ENCODE measurements at regions not wholly inside any gene's neighbourhood (a gene's known extent, or its start where the extent isn't known, plus 50 kb on each side); places are given as distances from the start of the nearest gene placed in this dataset.
"Not testable (repeated sequence)": the region's sequence is repeated elsewhere in the genome, so short reads cannot be mapped to it uniquely, and the experiment has no call there.

DNA sequence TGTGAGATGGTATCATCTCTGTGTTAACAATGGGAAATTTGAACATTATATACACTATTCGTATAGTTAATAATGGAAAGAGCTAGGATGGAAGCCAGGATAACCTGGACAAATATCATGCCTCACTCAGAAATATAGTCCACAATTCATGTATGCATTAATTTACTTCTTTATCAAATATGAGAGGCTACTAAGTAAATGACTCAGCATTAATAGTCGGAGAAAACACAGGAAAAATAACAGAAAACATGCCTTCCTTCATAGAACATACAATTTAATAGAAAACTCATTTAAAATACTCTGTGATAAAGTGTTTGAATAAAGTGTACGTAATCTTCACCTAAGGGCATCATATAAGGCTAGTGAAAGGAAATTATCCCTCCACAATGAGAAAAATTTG is 383.4 kb upstream of the SLITRK5 start:
- intact Hi-C loops (cut with DNase I), result no loop called here
- no peak for DNase-seq

GRCh38 chr13:87295636-87296035 is 375.5 kb upstream of the SLITRK5 start:
- DNase-seq, result no peak
- intact Hi-C loops (cut with DNase I), result no loop called here

DNA sequence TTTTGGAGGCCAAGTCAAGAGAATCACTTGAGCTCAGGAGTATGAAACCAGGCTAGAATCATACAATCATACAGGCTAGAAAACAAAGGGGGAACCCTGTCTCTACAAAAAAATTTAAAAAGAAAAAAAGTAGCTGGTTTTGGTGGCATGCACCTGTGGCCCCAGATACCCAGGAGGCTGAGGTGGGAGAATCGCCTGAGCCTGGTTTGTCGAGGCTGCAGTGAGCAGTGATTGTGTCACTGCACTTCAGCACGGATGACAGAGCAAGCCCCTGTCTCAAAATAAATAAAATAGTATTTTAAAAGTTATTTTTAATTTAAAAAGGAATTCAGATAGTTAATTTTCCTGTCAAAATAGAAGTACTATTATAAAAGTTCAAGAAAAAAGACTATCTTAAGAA is 369.1 kb upstream of the SLITRK5 start:
- peak in 2 of 10 donors; percentile 54 to 59 for DNase-seq
- intact Hi-C loops (cut with DNase I), result no loop called here

DNA sequence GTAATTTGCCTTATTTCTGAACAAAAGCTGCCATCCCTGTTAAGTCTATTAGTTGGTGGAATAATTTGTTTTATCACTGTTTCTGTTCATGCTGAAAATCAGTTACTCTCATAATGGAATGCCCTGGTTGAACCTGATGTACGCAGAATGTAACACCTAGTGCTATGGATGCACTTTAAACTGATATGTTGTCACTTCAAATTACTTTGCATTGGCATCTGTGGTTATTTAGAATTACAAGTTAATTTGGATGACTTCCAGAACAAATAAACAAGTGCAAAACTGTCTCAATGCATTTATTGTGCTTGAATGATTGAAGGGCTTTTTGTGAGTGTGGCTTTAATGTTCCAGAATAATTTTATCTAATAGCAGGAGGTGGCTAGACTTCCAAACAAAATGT is 368.2 kb upstream of the SLITRK5 start:
- no peak for DNase-seq
- intact Hi-C loops (cut with DNase I), result no loop called here

DNA sequence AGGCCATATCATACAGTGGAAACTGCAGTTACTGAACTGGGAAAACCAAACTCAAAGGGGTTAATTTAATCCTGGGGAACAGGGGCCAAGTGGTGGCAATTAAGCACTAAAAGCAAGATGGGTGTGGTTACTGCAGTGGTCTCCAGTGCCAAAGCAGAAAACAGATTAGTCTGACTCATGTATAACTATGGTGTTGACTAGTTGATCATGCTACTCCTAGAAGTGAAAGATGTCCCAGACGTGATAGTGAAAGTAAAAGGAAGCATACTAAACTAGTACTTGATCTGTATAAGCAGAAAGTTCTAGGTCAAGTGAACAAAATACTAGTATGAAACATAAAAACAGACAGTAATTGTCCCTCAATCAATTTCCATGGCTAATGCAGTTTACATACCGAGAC is 360.0 kb upstream of the SLITRK5 start:
- no peak for DNase-seq
- intact Hi-C loops (cut with DNase I), result no loop called here

GRCh38 chr13:87314822-87315221 is 356.3 kb upstream of the SLITRK5 start:
- intact Hi-C loops (cut with DNase I), result no loop called here
- DNase-seq, result no peak

DNA sequence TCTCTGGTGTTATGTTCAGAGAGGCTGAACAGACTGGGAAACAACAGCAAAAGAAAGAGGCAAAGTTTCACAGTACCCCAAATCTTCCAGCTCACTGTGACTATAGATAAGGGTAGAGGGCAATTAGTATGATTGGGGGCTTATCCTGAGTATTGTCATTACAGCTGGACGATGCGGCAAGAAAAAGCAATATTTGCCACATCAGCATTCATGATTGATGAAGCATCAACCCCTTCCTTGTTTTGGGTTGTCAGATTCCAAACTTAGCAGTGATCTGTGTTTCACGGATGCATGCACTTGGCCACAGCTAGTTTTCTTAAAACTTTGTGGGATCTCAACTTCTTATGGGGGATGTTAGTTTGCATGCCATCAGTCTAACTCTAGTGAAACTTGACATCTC is 348.8 kb upstream of the SLITRK5 start:
- no peak for DNase-seq
- intact Hi-C loops (cut with DNase I), result no loop called here

DNA sequence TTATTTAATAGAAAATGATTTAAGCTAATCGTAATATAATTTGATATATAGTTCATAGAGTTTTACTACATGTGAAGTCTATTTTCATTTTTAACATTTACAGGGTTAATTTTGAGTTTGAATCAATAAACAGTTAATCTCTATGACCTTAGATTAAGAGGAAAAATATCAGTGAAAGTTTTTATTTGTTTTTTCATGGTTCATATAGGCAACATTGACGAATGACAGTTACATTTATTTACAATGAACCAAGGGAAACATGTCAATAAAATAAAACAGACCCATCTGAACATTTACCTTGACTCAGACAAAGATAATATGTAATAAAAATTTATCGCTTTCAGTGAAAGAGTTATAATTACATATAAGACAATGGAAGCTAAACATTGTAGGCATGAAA is 346.6 kb upstream of the SLITRK5 start:
- no peak for DNase-seq
- intact Hi-C loops (cut with DNase I), result no loop called here

- intact Hi-C loops (cut with DNase I), result no loop called here
- no peak for DNase-seq
Measured at GRCh38 chr13:87331178-87331577, 340.0 kb upstream of the SLITRK5 start.

GRCh38 chr13:87333599-87333998 is 337.6 kb upstream of the SLITRK5 start:
- intact Hi-C loops (cut with DNase I), result no loop called here
- DNase-seq, result no peak

DNA sequence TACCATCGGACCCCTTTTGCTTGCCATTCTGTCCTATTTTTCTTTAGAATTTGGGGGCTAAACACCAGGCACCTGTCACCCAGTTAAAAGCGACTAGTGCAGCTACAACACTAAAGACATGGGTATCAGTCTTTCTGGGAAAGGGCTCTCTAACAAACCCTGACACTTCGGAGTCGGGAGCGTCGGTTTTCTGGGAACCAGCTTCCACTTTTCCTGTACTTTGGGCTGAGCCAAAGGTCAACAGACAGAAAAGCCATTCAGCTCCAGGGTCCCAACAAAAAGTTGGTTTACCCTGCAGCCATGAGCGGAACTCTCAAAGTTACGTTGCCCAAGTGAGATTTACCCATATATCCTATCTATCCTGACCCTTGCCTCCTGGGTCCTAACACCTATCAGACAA is 337.0 kb upstream of the SLITRK5 start:
- intact Hi-C loops (cut with DNase I), result no loop called here
- no peak for DNase-seq

- DNase-seq, result not testable (repeated sequence)
Measured at GRCh38 chr13:87336346-87336889, 334.8 kb upstream of the SLITRK5 start.

DNA sequence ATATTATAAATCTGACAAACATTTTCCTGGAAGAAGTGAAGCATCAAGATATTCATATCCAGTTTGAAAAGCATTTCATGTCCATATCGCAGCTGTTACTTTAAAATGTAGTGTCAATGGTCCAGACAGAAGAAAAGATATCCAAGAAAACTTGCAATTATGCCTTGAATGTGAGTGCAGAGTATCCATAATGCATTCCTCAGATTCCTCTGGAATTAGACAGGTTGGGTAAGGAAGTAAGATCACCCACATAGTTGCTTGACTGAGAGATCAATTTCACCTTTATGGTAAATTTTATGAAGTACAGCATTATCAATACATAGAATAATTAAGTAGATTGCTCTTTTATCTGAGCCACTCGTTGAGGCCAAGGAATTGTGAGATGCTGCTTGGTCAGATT is 327.0 kb upstream of the SLITRK5 start:
- intact Hi-C loops (cut with DNase I), result no loop called here
- no peak for DNase-seq

More at GRCh38 chr13:87336346-87336889, 334.8 kb upstream of the SLITRK5 start:
- intact Hi-C loops (cut with DNase I), result not testable (repeated sequence)

- intact Hi-C loops (cut with DNase I), result no loop called here
- no peak for DNase-seq
Measured at GRCh38 chr13:87355451-87355850, 315.7 kb upstream of the SLITRK5 start.

- DNase-seq, result peak in 1 of 10 donors; percentile 46
- intact Hi-C loops (cut with DNase I), result no loop called here
Measured at GRCh38 chr13:87356314-87356713, 314.9 kb upstream of the SLITRK5 start.

- no peak for DNase-seq
- intact Hi-C loops (cut with DNase I), result no loop called here
Measured at GRCh38 chr13:87358319-87358718, 312.9 kb upstream of the SLITRK5 start.

DNA sequence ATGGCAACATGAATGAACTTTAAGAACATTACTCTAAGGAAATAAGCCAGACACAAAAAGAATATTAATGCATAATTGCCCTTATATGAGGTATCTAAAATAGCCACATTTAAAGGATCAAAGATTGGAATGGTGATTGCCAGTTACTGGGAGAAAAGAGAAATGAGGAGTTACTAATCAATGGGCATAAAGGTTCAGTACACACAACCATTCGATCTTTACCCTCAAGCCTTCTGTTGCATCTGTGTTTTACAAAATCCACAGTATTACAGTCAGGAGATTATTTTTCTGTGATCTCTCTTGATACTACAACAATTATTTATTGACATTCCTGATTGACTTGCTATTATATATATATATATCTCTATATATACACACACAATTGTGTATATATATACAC is 310.0 kb upstream of the SLITRK5 start:
- DNase-seq, result no peak
- intact Hi-C loops (cut with DNase I), result no loop called here

GRCh38 chr13:87368639-87369038 is 302.5 kb upstream of the SLITRK5 start:
- intact Hi-C loops (cut with DNase I), result no loop called here
- no peak for DNase-seq

GRCh38 chr13:87376081-87376480 is 295.1 kb upstream of the SLITRK5 start:
- intact Hi-C loops (cut with DNase I), result no loop called here
- no peak for DNase-seq

DNA sequence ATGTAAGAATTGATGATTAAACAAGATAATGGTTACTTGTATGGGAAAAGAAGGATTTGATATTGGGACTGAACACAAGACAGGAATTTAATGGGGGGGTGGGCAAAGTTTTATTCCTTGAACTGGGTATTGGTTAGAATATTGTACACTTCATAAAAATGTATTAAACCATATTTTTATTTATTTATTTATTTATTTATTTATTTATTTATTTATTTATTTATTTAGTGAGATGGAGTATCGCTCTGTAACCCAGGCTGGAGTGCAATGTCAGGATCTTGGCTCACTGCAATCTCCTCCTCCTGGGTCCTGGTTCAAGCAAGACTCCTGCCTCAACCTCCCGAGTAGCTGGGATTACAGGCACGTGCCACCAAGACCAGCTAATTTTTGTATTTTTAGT is 287.1 kb upstream of the SLITRK5 start:
- intact Hi-C loops (cut with DNase I), result no loop called here

DNA sequence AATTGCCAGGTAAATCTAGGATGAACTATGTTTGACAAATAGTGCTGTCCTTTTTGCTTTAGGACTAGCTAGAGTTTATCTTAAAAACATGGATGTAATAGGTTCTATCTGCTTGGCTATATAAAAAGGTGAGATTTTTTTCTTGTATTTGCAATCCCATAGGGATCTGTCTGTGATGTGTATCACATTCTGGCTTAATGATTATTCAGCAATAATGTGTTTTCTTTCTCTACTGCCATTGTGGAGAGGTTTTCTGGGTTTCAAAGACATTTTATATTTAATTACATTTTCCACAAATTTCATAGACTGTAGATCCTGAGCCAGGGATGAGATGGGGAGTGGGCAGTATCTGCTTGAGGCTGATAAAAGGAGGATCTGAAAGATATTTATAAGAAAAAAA is 277.8 kb upstream of the SLITRK5 start:
- intact Hi-C loops (cut with DNase I), result no loop called here
- no peak for DNase-seq

More for the DNA sequence above, 287.1 kb upstream of the SLITRK5 start:
- no peak for DNase-seq

DNA sequence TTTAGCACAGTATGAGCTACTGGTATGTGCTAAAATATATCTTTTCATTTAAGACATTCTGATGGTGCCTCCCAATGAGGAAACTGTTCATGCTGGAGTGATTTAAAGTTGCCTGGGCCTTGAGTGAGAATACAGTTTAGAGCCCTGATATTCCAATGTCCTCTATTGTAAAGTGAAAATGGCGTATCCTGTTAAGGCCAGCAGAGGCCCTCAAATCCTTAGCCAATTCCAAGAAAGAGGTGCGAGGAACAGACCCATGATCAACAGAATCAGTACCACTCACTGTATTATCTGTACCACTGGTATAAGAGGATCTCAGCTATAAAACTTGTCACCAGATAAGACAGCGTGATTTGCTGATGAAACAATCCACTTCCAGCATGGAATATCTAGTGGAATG is 273.1 kb upstream of the SLITRK5 start:
- no peak for DNase-seq
- intact Hi-C loops (cut with DNase I), result no loop called here

GRCh38 chr13:87403748-87404432 is 267.3 kb upstream of the SLITRK5 start:
- intact Hi-C loops (cut with DNase I), result no loop called here

More at GRCh38 chr13:87403748-87404432, 267.3 kb upstream of the SLITRK5 start:
- no peak for DNase-seq
